Stimulated activated CD8-positive, alpha-beta memory T cell treated with anti-CD3 and anti-CD28 coated beads, Interleukin-2, amount 100 ng/mL, for 48 hours (primary cell): ENCODE measurements at regions not wholly inside any gene's neighbourhood (a gene's known extent, or its start where the extent isn't known, plus 50 kb on each side); places are given as distances from the start of the nearest gene placed in this dataset.
"Not testable (repeated sequence)": the region's sequence is repeated elsewhere in the genome, so short reads cannot be mapped to it uniquely, and the experiment has no call there.

Source experiments
- DNase-seq, 2 donors: peaks; one replicate each; pipeline ENCODE4 v3.0.0-alpha.2; 2020; ENCODE audit warnings: low read depth in 2 of 2

DNA sequence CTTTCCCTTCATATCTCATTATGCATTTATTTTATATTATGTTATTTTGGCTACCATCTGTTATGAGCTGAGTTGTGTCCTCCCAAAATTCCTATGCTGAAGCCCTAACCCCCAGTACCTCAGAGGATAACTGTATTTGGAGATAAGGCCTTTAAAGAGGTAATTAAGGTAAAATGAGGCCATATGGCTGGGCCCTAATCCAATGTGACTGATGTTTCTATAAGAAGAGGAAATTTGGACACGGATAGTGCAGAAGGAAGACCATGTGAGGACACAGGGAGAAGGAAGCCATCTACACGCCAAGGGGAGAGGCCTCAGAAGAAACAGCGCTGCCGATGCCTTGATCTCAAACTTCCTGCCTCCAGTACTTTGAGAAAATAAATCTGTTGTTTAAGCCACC is 557.7 kb upstream of the CDH5 start:
- no peak for DNase-seq

DNA sequence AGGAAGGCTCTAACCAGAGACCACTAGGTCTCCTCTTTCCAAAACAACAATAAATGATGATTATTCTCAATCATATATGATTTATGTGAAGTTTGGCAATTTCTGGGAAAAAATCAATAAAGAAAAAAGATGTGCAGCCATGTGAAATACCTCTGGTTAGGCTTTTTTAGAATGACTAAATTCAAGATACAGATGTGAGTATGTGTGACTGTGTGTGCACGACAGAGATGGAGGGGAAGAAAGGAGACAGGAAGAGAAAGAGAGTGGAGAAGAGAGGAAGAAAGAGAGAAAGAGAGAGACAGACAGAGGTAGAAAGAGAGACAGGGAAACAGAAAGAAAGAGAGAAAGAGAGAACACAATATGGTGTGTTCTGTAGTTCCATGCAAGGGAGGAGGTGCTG is 558.6 kb upstream of the CDH5 start:
- no peak for DNase-seq

DNA sequence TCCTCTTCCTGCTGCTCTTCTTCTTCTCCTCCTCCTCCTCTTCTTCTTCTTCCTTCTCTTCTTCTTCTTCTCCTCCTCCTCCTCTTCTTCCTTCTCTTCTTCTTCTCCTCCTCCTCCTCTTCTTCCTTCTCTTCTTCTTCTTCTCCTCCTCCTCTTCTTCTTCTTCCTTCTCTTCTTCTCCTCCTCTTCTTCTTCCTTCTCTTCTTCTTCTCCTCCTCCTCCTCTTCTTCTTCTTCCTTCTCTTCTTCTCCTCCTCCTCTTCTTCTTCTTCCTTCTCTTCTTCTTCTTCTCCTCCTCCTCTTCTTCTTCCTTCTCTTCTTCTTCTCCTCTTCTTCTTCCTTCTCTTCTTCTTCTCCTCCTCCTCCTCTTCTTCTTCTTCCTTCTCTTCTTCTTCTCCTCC is 560.8 kb upstream of the CDH5 start:
- not testable (repeated sequence) for DNase-seq

DNA sequence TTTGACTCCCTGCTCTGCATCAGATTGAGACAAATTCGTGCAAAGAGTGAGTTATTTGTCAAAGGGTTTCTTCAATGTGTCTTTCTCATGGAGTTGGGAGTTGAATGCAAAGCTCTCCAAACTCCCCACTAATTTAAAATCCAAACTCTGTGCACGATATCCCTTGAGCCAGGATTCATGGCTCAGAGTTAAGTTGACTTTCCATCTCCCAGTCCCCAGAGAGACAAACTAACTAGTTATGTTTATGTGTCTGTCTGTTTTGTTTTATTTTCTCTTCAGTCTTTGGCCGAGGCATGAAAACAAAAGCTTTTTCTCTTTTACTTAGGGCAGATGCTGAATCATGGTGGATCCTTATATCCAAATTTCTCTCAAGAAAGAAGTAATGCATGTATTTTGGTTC is 570.0 kb upstream of the CDH5 start:
- DNase-seq = no peak

DNA sequence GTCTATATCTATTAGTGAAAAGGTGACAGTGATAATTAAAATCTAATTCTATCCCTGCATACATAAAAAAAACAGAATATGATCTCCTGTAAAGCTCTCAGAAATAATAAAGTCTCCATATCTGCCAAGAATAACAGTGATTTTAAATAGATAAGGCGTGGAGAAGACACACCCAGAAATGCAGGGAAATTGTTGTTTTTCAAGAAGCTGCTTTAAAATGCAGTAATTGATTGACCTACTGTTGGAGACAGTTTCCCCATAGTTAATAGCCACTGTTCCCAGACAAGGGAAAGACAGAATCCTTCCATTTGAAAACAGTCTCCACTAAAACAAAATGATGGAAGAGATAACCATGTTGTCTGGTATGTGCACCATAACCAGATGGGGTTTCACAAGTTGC is 571.5 kb upstream of the CDH5 start:
- DNase-seq = no peak

DNA sequence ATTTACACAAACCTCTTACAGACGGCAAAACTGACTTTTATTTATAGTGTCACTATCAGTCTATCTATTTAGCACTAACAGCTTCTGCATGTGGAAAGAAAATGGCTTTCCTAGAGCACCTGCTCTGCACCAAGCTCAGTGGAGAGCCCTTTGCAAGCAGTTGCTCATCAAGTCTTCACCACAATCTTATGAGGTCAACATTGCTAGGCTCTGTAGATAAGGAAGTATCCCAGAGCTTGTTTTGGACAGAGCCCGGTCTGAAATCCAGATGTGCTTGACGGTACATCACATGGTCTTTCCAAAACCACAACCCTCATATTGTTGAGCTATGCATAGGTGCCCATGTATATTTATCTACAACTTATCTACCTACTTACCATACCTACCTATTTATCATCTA is 572.7 kb upstream of the CDH5 start:
- DNase-seq = no peak

DNA sequence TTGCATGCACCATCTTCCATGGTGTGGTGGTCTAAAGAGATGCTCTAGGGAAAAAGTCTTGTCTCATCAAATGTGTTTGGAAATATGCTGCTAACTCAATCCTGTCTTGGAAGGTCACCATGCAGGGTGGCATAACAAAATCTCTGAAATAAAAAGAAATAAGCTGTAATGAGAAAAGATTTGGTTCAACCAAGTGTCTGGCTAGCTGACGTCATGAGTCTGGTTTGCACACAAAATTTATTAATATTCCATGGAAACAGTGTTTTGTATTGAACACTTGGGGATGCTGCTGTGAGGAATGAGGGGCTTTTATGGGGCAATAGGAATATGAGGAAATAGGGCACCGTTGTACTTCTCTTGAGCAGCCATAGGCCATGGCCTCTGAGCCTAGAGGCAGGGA is 575.7 kb upstream of the CDH5 start:
- no peak for DNase-seq

DNA sequence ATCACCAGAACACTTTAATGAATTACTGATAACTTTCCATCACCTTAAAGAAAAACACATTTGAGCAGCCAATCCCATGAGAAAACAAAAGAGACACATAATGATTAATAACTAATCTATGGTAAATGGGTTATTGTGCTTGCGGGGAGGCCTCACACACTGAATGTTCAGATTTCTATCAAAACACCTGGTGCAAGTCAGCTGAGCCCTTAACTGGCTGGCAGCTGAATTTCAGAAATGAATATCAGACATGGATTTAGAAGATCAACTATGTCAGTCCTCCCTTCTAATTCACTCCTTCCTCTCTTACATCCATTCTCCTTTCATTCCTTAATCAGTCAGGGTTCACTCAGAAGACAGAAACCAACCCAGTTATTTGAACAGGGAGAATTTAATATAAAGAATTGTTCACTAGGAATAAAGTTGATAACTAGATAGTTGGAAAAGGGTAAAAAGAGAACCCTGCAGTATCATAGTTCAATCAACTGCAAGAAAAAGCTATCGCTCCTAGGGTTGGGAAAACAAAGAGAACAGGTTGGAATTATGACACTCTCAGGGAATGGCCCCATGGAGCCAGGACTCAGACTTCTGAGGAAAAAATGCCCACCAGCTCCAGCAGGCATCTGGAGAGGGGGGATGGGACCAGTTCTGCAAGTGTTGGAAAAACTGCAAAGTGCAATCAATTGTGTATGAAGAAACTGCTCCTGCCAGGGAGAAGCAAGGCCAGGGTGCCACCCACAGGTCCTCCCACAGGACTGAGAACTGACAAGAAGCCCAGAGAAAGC is 577.1 kb upstream of the CDH5 start:
- DNase-seq = no peak

DNA sequence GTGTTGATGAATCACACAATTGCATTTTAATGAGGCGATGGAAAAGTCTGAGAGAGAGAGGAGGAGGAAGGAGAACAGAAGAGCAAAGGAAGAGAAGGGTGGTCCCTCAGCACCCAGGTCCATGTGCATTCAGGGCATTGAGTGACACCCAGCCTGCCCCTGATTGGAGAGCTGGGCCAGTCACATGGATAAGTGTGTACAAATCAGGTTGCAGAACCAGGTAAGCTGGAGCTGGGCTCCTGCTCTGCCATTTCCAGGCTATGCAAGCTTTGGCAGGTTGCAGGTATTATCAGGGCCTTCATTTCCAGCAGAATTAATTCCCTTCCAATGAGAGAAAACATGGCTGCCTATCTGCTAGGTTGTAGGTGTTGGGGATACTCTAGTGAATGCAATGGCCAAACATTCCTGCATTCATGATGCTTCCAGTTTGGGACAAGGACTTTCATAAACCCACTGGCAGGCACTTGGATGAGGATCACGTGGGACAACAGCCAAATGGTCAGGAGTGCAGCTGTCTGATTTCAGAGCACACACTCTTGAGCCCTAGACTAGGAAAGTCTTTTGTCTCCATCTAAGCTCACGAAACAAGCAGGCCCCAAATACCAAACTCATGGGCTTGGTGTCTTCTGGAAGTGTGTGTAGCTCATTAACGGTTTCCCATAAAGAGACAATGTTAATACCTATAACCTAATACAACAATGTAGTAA is 577.9 kb upstream of the CDH5 start:
- no peak for DNase-seq

DNA sequence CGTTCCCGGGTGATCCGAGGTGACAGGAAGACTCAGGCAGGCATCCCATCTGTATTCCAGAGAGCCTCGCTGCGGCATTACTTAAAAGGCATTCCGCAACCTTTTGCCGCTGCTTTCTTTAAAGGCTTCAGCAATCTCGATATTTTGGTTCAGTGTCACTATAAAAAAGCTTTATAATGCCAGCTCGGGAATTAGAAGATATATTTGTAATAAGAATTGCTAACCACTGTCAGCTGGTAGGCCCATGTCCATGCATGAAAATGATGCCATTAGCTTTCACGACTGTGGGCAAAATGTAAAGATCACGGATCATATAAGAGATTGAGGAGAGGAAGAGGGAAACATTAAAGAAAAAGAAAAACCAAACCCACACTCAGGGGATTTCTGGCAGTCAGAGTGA is 578.6 kb upstream of the CDH5 start:
- no peak for DNase-seq

DNA sequence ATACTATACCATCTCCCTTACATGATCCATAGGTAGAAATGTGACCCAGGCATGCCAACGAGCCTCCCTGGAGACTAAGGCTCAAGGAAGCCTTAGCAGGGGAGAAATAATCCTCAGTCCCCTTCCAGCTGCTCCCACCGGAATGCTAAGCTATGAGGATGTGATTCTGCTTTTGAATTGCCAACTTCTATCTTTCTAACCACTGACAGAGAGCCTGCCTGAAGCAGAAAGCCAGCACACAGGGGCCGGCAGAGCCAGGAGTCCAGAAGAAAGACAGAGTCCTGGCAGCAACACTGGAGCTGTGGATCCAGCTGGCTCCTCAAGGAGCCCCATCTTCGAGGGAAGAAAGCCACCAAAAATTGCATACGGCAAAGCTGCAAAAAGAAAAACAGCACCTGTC is 579.6 kb upstream of the CDH5 start:
- no peak for DNase-seq

DNA sequence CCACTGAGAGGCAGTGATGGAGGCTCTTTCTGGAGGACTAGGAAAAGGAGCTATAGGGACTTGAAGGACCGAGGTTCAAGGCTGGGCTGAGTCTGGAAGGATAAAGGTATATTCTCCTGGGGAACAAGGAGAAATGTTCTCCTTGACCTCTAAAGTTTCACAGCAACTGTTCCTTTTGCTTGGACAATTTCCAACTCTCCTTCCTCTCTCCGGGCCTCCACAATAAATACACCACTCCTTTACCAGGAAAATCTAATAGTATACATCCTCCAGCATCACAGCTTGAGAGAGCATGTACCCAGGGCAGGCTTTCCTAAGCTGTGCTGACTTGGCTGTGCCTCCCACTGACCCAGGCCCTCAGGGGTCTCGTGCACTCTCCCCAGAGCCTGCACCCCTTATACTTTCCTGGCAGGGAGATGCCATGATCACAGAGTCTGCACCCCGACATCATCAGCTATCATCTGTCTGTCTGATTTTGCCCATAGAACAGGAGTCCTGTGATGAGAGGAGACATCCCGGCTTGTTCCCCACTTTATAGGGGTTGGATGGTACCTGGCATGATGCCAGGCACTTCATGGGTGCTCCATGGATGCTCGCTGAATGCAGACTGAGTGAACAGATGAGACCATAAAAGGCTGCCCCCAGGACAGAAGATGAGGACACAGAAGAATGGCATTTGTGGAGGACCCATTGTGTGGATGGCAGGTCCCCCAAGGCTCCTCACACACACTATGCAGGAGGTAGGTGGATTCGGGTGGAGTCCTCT is 582.6 kb upstream of the CDH5 start:
- DNase-seq = no peak

DNA sequence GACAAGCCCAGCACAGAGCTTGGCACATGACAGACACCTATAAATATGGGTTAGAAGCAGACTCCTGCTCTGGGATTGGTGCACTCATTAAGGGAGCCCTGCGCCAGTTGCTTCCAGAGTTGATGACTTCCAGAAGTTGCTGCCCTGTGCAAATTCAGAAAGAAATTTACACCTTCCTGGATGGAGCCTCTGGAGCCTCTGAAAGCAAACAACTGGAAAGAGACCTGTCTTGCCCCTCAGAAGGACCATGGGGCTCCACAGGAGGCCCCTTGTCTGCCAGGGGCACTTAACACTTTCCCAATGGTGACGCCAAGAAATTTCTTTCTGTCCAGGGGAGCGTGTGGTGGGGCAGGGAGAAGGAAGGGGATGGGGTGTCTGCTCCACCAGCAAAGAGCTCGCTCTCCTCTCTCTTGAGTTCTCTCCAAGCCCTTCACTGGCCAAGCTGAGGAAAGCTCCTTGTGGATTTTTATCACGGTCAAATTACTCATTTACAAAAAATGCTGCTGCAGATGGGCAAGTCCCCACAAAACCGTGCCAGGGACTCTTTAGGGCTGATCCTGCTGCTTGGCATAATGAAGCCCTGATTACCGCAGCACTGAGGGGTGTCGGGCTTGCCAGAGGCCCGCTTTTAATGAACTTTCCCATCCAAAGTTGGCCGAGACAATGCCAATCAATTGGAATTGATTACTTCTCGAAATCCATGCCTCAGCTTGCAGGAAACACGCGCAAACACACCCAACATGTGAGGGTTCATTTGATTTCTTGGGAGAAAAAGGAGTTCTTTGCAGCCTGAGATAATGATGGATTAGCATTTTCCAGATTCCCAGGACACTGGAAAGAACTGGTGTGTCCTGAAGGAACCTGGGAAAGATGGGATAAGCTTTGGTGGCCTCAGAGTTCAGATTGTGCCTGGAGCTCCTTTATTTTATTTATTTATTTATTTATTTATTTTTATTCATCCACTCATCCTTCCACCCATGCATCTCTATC is 583.6 kb upstream of the CDH5 start:
- no peak for DNase-seq

DNA sequence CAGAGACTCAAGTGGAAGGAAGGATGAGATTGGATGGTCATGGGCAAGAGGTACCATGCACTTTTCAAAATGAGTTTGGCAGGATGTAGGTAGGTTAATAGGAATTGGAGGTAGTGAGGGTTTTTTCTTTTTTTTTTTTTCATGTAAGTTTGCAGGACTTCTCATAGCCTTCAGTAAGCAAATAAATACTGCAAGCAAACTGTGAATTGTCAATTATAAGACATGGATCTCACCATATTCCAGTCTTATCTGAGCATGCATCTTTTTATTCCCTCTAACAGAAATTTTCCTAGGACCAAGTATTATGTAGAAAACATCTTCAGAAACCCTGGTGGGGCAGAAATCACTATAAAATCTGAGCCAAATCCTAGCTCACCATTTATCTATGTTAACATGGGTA is 584.6 kb upstream of the CDH5 start:
- no peak for DNase-seq

DNA sequence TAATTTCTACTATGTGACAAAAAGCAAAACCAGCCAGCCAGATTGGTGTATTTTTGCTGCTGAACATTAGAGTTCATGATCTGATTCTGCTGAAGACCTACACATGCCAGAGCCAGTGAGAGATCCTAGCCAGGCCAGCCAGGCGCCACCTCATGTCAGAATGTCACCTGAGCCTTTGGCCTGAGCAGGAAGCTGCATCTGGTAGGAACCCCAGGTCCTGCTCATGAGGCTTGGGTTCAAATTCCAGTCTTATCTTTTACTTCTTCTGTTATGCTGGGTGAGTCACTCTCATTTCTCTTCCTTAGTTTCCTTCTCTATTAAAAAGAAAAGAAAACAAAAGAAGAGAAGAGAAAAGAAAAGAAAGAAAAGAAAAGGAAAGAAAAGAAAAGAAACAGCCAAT is 585.1 kb upstream of the CDH5 start:
- no peak for DNase-seq

DNA sequence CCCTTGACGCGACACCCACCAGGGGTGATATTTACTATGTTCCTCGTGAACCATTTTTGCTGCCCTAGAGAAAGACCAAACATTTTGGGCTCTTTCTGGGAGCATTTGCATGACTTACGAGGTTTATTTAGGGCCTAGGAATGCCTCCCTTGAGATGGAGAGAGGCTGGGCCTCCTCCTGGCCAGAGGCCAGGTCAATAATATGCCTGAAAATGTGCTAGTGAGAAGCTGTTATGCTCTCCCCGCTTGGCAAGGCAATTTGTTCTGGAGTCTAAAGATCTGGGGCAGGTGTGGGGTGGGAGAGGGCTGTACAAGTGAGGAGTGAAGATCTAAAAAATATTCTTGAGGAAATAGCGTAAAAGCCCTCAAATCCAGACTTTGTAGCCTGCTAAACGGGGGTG is 587.3 kb upstream of the CDH5 start:
- no peak for DNase-seq

DNA sequence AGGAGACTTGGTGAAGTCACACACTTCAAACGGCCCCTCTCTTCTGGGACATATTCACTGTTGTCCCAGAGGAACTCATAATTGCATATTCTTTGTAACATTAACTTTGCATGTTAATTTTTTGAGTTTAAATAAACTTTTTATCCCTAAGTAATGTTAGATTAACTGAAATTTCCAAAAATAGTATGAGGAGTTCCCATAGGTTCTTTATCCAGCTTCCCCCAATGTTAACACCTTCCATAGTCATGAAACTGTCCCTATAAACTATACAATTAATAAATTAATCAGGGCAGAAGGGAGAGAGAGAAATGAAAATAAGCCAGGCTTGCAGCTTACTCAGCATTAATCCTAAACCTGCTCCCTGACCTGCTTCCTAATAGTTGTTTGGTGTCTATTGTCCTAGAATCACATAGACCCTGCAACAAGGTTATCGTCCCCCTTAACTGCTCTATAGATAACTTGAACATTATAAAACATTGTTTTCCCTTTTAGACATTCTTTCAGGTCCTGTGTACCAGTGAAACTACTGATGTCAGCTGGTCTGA is 589.8 kb upstream of the CDH5 start:
- no peak for DNase-seq

DNA sequence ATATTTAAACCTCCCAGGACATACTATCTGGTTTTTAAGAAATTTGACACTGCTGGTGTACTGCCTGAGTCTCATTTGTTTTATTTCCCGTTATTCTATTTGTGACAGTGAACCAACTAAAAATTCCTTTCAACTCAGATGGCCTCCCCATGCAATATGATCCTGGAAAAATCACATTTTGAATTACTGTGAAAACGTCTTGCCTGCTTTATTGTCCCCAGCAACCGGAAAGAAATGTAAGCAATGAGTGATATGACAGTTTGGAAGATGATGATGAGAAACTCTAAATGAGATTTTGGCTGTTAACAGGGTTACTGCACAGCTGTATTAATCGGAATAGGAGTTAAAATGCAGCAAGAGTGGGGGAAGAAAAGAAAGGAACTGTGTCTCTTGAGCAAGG is 590.7 kb upstream of the CDH5 start:
- DNase-seq = no peak

DNA sequence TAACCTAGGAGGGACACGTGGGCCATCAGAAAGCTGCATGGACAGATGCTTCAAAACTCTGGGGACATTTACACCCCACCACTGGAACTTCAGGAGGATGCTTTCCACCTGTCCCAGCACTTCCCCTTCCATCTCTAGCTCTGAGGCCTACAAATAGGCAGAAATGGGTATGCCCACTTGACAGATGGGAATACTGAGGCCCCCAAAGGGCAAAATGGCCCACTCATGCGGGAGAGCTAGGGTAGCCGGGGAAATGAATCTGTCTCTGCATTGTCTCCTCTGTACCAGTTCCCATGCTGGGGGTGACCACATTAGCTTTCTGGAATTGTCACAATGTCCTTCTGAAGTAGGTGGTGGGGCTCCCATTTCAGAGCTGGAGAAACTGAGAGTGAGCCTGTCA is 592.1 kb upstream of the CDH5 start:
- DNase-seq = no peak

DNA sequence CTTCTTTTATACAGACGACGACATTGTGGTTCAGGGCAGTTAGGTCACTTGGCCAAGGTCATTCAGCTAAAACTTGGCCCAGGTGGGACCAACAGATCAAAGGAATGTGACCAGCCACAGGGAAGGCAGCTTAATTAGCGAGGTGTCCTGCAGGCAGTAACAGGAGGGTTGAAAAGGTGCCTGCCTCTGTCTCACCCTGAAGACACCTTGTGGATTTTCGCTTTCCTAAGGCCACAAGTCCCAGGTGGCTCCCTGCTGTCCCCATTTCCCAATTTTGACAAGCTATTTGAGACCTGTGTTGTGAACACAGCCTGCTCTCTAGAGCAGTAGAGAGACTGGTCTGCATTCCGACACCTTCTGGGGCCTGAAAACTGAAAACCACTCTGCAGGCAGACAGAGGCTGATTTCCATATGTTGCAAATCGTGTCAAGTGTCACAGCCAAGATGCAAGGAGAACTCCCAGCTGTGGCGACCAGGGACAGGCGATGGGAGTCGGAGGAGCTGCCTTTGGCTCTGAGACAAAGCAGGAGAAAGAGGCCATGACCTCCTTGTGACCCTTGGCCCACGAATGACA is 593.1 kb upstream of the CDH5 start:
- DNase-seq = no peak

DNA sequence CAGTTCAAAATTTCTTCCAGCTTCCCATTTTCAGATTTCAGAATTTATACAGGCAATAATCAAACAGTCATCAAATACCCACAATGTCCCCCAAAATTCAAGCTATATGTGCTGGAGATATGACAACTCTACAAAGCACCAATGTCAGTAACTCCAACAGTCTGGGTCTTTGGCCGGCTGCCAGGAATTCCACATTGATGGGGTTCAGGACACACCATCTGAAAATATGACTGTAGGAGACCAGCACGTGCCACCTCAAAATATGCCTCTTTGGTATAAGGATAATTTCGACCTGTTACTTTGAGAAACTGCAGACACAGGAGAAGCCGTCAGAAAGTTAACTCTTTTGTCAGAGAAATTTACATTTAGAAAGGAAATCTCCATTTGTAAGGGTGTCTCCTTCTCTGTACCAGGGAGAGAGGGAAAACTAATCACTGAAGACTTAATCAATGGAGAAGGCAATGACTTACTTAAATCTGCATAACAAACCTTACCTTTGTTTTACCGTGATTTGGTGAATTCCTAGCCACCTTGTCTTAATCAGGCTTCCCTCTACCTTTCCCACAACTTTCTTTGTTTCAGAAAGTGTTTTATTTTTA is 594.3 kb upstream of the CDH5 start:
- DNase-seq = no peak
